ENCODE measurements at regions not wholly inside any gene's neighbourhood (a gene's known extent, or its start where the extent isn't known, plus 50 kb on each side); places are given as distances from the start of the nearest gene placed in this dataset.

DNA sequence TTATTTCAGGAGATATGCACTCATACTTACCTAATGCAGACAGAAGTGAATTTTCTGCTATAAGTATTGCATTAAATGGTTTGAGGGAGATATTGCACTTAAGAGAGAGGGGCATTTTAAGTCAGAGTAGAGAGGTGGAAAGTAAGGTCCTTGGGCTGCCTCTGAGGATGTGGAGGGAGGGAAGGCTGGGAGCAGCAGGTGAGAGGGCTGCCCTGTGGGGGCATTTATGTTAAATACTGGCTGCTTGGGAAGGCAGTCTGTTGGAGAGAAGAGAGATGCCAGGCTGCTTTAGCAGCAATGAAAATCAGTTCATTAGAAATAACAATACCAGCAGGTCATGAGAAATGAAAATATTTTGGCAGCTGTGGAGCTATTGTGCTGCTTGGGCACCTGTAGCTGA, 576.2 kb upstream of the HS6ST1 start:
- no peak overlapping the region for H3K4me3 ChIP-seq (ENCODE audit: low read depth in 1 of 2, low read length in 2 of 2)
- no peaks in the 10 kb centered on the region for H3K4me1 ChIP-seq (ENCODE audit: control insufficient read depth in 2 of 2, insufficient read depth in 2 of 2, low read length in 1 of 2)
- no peaks in the 10 kb centered on the region for H3K36me3 ChIP-seq (ENCODE audit: control insufficient read depth in 2 of 2, insufficient read depth in 2 of 2, low read length in 1 of 2)
- no peaks in the 10 kb centered on the region for H3K27me3 ChIP-seq (ENCODE audit: control insufficient read depth in 1 of 2, insufficient read depth in 2 of 2, low read length in 2 of 2)
- H3K27ac ChIP-seq (ENCODE audit: low read depth in 2 of 2, low read length in 1 of 2), result no peak overlapping the region
- H3K9me3 ChIP-seq (ENCODE audit: control insufficient read depth in 2 of 2, insufficient read depth in 1 of 2, low read depth in 1 of 2, low read length in 1 of 2), result no peaks in the 10 kb centered on the region

DNA sequence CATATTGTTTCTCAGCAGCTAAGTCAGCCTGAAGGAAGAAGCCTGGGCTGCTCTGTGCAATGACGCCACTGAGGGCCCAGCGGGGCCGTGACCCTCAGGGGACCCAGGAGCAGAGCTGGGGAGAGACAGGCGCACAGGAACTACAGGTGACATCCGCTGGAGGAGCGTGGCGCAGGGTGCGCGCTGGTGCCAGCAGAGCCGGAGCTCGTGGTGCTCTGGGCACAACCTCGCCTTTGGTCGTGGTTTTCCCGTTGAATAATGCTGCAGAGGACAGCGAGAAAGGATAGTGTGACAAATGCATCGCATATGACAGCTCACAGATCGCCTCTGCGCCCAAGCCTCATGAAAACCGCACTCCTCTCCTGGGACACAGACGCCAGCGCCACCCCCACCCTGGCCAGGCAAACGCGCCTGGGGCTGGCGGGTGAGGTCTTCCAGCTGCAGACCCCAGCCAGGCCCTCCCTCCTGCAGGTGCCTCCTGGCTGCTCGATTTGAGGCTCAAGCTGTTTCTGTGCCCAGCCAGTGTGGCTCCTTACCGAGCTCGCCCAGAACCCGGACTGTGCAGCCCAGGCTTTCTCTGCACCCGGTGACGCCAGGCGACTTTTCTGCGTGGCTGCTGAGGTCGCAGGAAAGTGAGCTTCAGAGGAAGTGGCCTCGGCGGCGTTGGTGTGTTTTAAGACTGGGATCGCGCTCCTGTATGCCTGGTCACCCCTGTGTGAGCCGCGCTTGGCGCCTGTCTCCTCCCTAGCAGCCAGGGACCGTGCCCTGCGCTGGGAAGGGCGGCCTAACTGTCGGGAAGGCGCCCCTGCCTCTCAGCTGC, 583.1 kb upstream of the HS6ST1 start:
- Histone ChIP-seq H3K36me3 (ENCODE audit: control insufficient read depth in 2 of 2, insufficient read depth in 2 of 2, low read length in 1 of 2) (no peaks in the 10 kb centered on the region), H3K4me1 (ENCODE audit: control insufficient read depth in 2 of 2, insufficient read depth in 2 of 2, low read length in 1 of 2) (peaks cover 0 to 2% of the 10 kb centered on the region in 2 donors), H3K4me3 (ENCODE audit: low read depth in 1 of 2, low read length in 2 of 2) (no peak overlapping the region), H3K9me3 (ENCODE audit: control insufficient read depth in 2 of 2, insufficient read depth in 1 of 2, low read depth in 1 of 2, low read length in 1 of 2) (peaks cover 0 to 4% of the 10 kb centered on the region in 2 donors), H3K27me3 (ENCODE audit: control insufficient read depth in 1 of 2, insufficient read depth in 2 of 2, low read length in 2 of 2) (no peaks in the 10 kb centered on the region), H3K27ac (ENCODE audit: low read depth in 2 of 2, low read length in 1 of 2) (no peak overlapping the region)
- 55 to 71% methylated on average over 46 of the region's 46 CpGs for WGBS, 2 donors

DNA sequence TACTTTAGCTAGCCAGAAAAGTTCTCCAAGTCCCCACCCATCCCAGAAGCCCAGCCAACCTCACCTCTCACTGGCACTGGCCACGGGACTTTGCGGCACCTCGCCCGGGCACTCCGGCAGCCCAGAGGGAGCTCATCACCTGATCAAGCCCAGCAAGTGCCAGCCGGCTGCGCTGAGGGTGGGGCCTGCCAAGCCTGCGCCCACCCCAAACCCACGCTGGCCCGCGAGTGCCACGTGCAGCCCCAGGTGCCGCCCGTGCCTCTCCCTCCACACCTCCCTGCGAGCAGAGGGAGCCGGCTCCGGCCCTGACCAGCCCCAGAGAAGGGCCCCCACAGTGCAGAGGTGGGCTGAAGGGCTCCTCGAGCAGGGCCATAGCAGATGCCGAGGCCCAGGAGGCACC, 585.0 kb upstream of the HS6ST1 start:
- no peaks in the 10 kb centered on the region for H3K27me3 ChIP-seq (ENCODE audit: control insufficient read depth in 1 of 2, insufficient read depth in 2 of 2, low read length in 2 of 2)
- no peak overlapping the region for H3K4me3 ChIP-seq (ENCODE audit: low read depth in 1 of 2, low read length in 2 of 2)
- no peak overlapping the region for H3K27ac ChIP-seq (ENCODE audit: low read depth in 2 of 2, low read length in 1 of 2)
- no peaks in the 10 kb centered on the region for H3K36me3 ChIP-seq (ENCODE audit: control insufficient read depth in 2 of 2, insufficient read depth in 2 of 2, low read length in 1 of 2)
- H3K4me1 ChIP-seq (ENCODE audit: control insufficient read depth in 2 of 2, insufficient read depth in 2 of 2, low read length in 1 of 2), result peaks cover 0 to 2% of the 10 kb centered on the region in 2 donors
- peaks cover 0 to 4% of the 10 kb centered on the region in 2 donors for H3K9me3 ChIP-seq (ENCODE audit: control insufficient read depth in 2 of 2, insufficient read depth in 1 of 2, low read depth in 1 of 2, low read length in 1 of 2)
- 92% methylated on average over 19 of the region's 19 CpGs for WGBS, 2 donors

DNA sequence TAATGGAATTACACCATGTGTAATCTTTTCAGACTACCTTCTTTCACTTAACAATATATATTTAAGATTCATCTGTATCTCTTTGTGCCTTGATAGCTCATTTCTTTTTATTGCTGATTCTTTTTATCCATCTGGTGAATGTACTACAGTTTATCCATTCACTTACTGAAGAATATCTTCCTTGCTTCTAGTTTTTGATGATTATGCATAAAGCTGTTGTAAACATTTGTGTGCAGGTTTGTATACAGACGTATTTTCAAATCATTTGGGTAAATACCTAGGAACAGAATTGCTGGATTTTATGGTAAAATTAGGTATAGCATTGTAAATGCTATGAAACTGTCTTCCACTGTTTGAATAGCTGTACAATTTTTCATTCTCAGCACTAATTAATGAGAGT, 592.6 kb upstream of the HS6ST1 start:
- WGBS, 2 donors, result 75 to 81% methylated on average over 1 of the region's 1 CpG
- no peak overlapping the region for H3K4me3 ChIP-seq (ENCODE audit: low read depth in 1 of 2, low read length in 2 of 2)
- H3K36me3 ChIP-seq (ENCODE audit: control insufficient read depth in 2 of 2, insufficient read depth in 2 of 2, low read length in 1 of 2), result no peaks in the 10 kb centered on the region
- H3K27ac ChIP-seq (ENCODE audit: low read depth in 2 of 2, low read length in 1 of 2), result no peak overlapping the region
- H3K27me3 ChIP-seq (ENCODE audit: control insufficient read depth in 1 of 2, insufficient read depth in 2 of 2, low read length in 2 of 2), result no peaks in the 10 kb centered on the region
- H3K9me3 ChIP-seq (ENCODE audit: control insufficient read depth in 2 of 2, insufficient read depth in 1 of 2, low read depth in 1 of 2, low read length in 1 of 2), result no peaks in the 10 kb centered on the region
- H3K4me1 ChIP-seq (ENCODE audit: control insufficient read depth in 2 of 2, insufficient read depth in 2 of 2, low read length in 1 of 2), result no peaks in the 10 kb centered on the region

DNA sequence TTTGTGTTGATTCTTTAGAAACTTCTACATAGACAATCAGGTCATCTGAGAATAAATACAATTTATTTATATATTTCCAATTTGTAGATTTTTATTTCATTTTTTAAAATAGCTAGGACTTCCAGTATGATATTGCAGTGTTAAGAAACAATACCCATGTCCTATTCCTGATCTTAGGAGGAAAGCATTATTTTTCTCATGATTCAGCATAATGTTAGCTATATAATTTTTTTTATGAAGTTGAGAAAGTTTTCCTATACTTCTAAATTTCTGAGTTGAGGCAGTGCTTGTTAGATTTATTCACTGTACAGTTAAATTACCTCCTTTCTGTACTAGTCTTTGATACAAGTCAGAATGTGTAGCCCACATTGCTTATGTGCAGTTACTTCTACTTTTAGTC, 595.7 kb upstream of the HS6ST1 start:
- no peak overlapping the region for H3K27ac ChIP-seq (ENCODE audit: low read depth in 2 of 2, low read length in 1 of 2)
- no peaks in the 10 kb centered on the region for H3K27me3 ChIP-seq (ENCODE audit: control insufficient read depth in 1 of 2, insufficient read depth in 2 of 2, low read length in 2 of 2)
- no peaks in the 10 kb centered on the region for H3K36me3 ChIP-seq (ENCODE audit: control insufficient read depth in 2 of 2, insufficient read depth in 2 of 2, low read length in 1 of 2)
- H3K9me3 ChIP-seq (ENCODE audit: control insufficient read depth in 2 of 2, insufficient read depth in 1 of 2, low read depth in 1 of 2, low read length in 1 of 2), result no peaks in the 10 kb centered on the region
- no peaks in the 10 kb centered on the region for H3K4me1 ChIP-seq (ENCODE audit: control insufficient read depth in 2 of 2, insufficient read depth in 2 of 2, low read length in 1 of 2)
- no peak overlapping the region for H3K4me3 ChIP-seq (ENCODE audit: low read depth in 1 of 2, low read length in 2 of 2)

DNA sequence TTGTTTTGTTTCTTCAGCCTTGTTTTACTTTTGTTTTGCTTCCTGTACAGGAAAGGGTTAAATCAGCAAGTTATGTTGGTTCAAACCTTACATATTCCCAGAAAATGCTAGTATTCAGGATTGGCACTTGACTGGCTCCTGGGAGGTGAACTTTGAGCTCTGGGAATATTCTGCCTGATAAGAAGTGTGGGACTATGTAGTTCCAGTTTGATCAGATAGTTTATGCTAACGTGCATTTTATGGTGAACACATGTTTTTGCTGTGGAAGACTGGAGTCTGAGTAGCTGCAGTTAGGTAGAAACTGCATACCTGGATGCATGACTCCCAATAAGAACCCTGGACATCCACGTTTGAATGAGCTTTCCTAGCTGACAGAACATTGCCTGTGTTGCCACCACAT, 603.1 kb upstream of the HS6ST1 start:
- no peaks in the 10 kb centered on the region for H3K27me3 ChIP-seq (ENCODE audit: control insufficient read depth in 1 of 2, insufficient read depth in 2 of 2, low read length in 2 of 2)
- no peak overlapping the region for H3K27ac ChIP-seq (ENCODE audit: low read depth in 2 of 2, low read length in 1 of 2)
- no peaks in the 10 kb centered on the region for H3K4me1 ChIP-seq (ENCODE audit: control insufficient read depth in 2 of 2, insufficient read depth in 2 of 2, low read length in 1 of 2)
- no peaks in the 10 kb centered on the region for H3K36me3 ChIP-seq (ENCODE audit: control insufficient read depth in 2 of 2, insufficient read depth in 2 of 2, low read length in 1 of 2)
- 28 to 43% methylated on average over 2 of the region's 2 CpGs for WGBS, 2 donors
- no peak overlapping the region for H3K4me3 ChIP-seq (ENCODE audit: low read depth in 1 of 2, low read length in 2 of 2)
- no peaks in the 10 kb centered on the region for H3K9me3 ChIP-seq (ENCODE audit: control insufficient read depth in 2 of 2, insufficient read depth in 1 of 2, low read depth in 1 of 2, low read length in 1 of 2)

DNA sequence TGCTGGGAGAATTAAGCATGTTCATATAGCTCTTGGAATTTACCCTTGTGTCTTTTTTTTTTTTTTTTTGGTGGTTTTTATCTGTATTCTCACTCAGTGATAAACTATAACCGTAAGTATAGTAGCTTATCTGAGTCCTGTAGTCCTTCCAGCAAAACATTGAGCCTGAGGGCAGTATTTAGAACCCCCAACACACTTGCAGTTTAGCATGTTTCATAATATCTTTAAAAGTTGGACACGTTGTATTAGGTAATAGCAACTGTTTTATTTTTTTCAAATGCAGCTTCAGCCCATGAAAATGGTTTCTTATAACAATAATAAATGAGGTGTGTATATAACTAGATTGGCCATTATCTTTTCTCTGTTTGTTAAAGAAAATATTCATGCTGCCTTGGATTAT, 603.5 kb upstream of the HS6ST1 start:
- Histone ChIP-seq H3K9me3 (ENCODE audit: control insufficient read depth in 2 of 2, insufficient read depth in 1 of 2, low read depth in 1 of 2, low read length in 1 of 2) (no peaks in the 10 kb centered on the region), H3K27me3 (ENCODE audit: control insufficient read depth in 1 of 2, insufficient read depth in 2 of 2, low read length in 2 of 2) (no peaks in the 10 kb centered on the region), H3K4me3 (ENCODE audit: low read depth in 1 of 2, low read length in 2 of 2) (no peak overlapping the region), H3K27ac (ENCODE audit: low read depth in 2 of 2, low read length in 1 of 2) (no peak overlapping the region), H3K36me3 (ENCODE audit: control insufficient read depth in 2 of 2, insufficient read depth in 2 of 2, low read length in 1 of 2) (no peaks in the 10 kb centered on the region), H3K4me1 (ENCODE audit: control insufficient read depth in 2 of 2, insufficient read depth in 2 of 2, low read length in 1 of 2) (no peaks in the 10 kb centered on the region)
- 35 to 36% methylated on average over 2 of the region's 2 CpGs for WGBS, 2 donors

DNA sequence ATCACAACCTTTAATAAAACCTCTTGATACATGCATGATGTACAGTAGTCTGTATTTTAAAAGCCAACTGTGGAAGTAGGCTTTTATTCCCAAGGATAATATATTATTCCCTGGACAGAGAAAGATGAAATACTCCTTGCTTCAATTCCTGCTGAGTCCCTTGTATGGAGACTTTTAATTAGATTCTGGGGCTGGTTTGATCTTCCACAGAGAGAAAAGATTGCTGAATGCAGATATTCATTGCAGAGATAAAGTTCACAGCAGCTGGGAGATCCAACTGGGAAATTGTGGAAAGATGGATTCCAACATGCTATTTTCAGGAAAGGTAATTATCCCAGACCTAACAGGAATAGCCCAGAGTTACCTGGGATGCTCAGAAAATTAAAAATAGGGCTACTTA, 607.0 kb upstream of the HS6ST1 start:
- Histone ChIP-seq H3K4me3 (ENCODE audit: low read depth in 1 of 2, low read length in 2 of 2) (no peak overlapping the region), H3K4me1 (ENCODE audit: control insufficient read depth in 2 of 2, insufficient read depth in 2 of 2, low read length in 1 of 2) (no peaks in the 10 kb centered on the region), H3K36me3 (ENCODE audit: control insufficient read depth in 2 of 2, insufficient read depth in 2 of 2, low read length in 1 of 2) (no peaks in the 10 kb centered on the region), H3K9me3 (ENCODE audit: control insufficient read depth in 2 of 2, insufficient read depth in 1 of 2, low read depth in 1 of 2, low read length in 1 of 2) (no peaks in the 10 kb centered on the region), H3K27ac (ENCODE audit: low read depth in 2 of 2, low read length in 1 of 2) (no peak overlapping the region), H3K27me3 (ENCODE audit: control insufficient read depth in 1 of 2, insufficient read depth in 2 of 2, low read length in 2 of 2) (no peaks in the 10 kb centered on the region)

DNA sequence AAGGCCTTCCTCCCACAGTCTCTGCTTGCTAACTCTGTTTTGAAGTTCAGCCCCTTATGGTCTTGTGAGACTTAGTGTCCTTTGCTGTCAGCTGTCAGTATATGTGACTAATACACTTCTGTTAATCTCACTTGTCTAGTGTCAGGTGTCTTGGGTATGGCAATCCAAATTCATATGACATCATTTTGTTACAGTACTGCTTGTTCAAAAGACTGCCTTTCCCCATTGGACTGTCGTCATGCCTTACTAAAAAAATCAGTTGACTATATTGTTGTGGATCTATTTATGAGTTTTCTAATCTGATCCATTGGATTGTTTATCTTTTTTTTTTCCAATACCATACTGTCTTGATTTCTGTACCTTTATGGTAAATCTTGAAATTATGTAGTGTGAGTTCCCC, 611.4 kb upstream of the HS6ST1 start:
- H3K27ac ChIP-seq (ENCODE audit: low read depth in 2 of 2, low read length in 1 of 2), result no peak overlapping the region
- H3K36me3 ChIP-seq (ENCODE audit: control insufficient read depth in 2 of 2, insufficient read depth in 2 of 2, low read length in 1 of 2), result no peaks in the 10 kb centered on the region
- H3K4me1 ChIP-seq (ENCODE audit: control insufficient read depth in 2 of 2, insufficient read depth in 2 of 2, low read length in 1 of 2), result no peaks in the 10 kb centered on the region
- 89 to 94% methylated on average over 1 of the region's 1 CpG for WGBS, 2 donors
- no peaks in the 10 kb centered on the region for H3K9me3 ChIP-seq (ENCODE audit: control insufficient read depth in 2 of 2, insufficient read depth in 1 of 2, low read depth in 1 of 2, low read length in 1 of 2)
- no peaks in the 10 kb centered on the region for H3K27me3 ChIP-seq (ENCODE audit: control insufficient read depth in 1 of 2, insufficient read depth in 2 of 2, low read length in 2 of 2)
- H3K4me3 ChIP-seq (ENCODE audit: low read depth in 1 of 2, low read length in 2 of 2), result no peak overlapping the region

DNA sequence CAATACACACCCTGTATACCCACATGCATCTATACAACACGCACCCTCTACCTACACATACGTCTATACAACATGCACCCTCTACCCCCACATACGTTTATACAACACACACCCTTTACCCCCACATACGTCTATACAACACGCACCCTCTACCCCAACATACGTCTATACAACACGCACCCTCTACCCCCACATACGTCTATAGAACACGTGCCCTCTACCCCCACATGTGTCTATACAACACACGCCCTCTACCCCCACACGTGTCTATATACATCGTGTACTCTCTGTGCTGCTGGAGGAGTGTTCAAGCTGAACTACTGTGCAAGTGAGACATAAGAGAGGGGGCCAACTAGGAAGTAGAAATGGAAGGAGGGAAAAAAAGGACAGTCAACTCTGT, 621.7 kb upstream of the HS6ST1 start:
- Histone ChIP-seq H3K4me1 (ENCODE audit: control insufficient read depth in 2 of 2, insufficient read depth in 2 of 2, low read length in 1 of 2) (no peaks in the 10 kb centered on the region), H3K4me3 (ENCODE audit: low read depth in 1 of 2, low read length in 2 of 2) (no peak overlapping the region), H3K27me3 (ENCODE audit: control insufficient read depth in 1 of 2, insufficient read depth in 2 of 2, low read length in 2 of 2) (no peaks in the 10 kb centered on the region), H3K36me3 (ENCODE audit: control insufficient read depth in 2 of 2, insufficient read depth in 2 of 2, low read length in 1 of 2) (no peaks in the 10 kb centered on the region), H3K27ac (ENCODE audit: low read depth in 2 of 2, low read length in 1 of 2) (no peak overlapping the region), H3K9me3 (ENCODE audit: control insufficient read depth in 2 of 2, insufficient read depth in 1 of 2, low read depth in 1 of 2, low read length in 1 of 2) (no peaks in the 10 kb centered on the region)
- 93% methylated on average over 12 of the region's 12 CpGs for WGBS, 2 donors
